ENCODE measurements at regions not wholly inside any gene's neighbourhood (a gene's known extent, or its start where the extent isn't known, plus 50 kb on each side); places are given as distances from the start of the nearest gene placed in this dataset.

GRCh38 chr6:105750089-105750488, 336.0 kb upstream of the PRDM1 start:
- H3K4me1 ChIP-seq (ENCODE audit: control insufficient read depth in 4 of 4, insufficient read depth in 4 of 4, low read length in 3 of 4) = no peaks in the 10 kb centered on the region
- no peak overlapping the region for H3K4me3 ChIP-seq (ENCODE audit: low read depth in 1 of 3, low read length in 3 of 3)
- H3K27me3 ChIP-seq (ENCODE audit: control insufficient read depth in 4 of 4, insufficient read depth in 4 of 4, low read length in 3 of 4) = no peaks in the 10 kb centered on the region
- H3K9ac ChIP-seq (ENCODE audit: low read depth in 1 of 2, low read length in 2 of 2) = no peak overlapping the region
- H3K9me3 ChIP-seq (ENCODE audit: control insufficient read depth in 4 of 4, low read length in 3 of 4) = no peaks in the 10 kb centered on the region
- no peak for DNase-seq (ENCODE audit: low spot score)
- H3K27ac ChIP-seq (ENCODE audit: low read depth in 1 of 2, low read length in 2 of 2) = no peak overlapping the region
- whole genome bisulfite sequencing = 88% methylated on average over 3 of the region's 3 CpGs
- H3K36me3 ChIP-seq (ENCODE audit: control insufficient read depth in 4 of 4, insufficient read depth in 3 of 4, low read depth in 1 of 4, low read length in 3 of 4) = no peaks in the 10 kb centered on the region
- TF ChIP-seq SP1 (IDR thresholded peaks at IDR 0.05) (no peak), HNF4G (IDR thresholded peaks at IDR 0.05) (no peak), FOXA2 (IDR thresholded peaks at IDR 0.05) (no peak), YY1 (IDR thresholded peaks at IDR 0.05) (no peak), RXRA (IDR thresholded peaks at IDR 0.05) (no peak), ATF3 (IDR thresholded peaks at IDR 0.05) (no peak)

GRCh38 chr6:105748737-105749161, 337.4 kb upstream of the PRDM1 start:
- Histone ChIP-seq H3K27ac (ENCODE audit: low read depth in 1 of 2, low read length in 2 of 2) (no peak overlapping the region), H3K9me3 (ENCODE audit: control insufficient read depth in 4 of 4, low read length in 3 of 4) (no peaks in the 10 kb centered on the region), H3K36me3 (ENCODE audit: control insufficient read depth in 4 of 4, insufficient read depth in 3 of 4, low read depth in 1 of 4, low read length in 3 of 4) (no peaks in the 10 kb centered on the region), H3K4me1 (ENCODE audit: control insufficient read depth in 4 of 4, insufficient read depth in 4 of 4, low read length in 3 of 4) (no peaks in the 10 kb centered on the region), H3K4me3 (ENCODE audit: low read depth in 1 of 3, low read length in 3 of 3) (no peak overlapping the region), H3K27me3 (ENCODE audit: control insufficient read depth in 4 of 4, insufficient read depth in 4 of 4, low read length in 3 of 4) (no peaks in the 10 kb centered on the region), H3K9ac (ENCODE audit: low read depth in 1 of 2, low read length in 2 of 2) (no peak overlapping the region)
- 69% methylated on average over 6 of the region's 6 CpGs for WGBS
- TF ChIP-seq, protein P1, sequence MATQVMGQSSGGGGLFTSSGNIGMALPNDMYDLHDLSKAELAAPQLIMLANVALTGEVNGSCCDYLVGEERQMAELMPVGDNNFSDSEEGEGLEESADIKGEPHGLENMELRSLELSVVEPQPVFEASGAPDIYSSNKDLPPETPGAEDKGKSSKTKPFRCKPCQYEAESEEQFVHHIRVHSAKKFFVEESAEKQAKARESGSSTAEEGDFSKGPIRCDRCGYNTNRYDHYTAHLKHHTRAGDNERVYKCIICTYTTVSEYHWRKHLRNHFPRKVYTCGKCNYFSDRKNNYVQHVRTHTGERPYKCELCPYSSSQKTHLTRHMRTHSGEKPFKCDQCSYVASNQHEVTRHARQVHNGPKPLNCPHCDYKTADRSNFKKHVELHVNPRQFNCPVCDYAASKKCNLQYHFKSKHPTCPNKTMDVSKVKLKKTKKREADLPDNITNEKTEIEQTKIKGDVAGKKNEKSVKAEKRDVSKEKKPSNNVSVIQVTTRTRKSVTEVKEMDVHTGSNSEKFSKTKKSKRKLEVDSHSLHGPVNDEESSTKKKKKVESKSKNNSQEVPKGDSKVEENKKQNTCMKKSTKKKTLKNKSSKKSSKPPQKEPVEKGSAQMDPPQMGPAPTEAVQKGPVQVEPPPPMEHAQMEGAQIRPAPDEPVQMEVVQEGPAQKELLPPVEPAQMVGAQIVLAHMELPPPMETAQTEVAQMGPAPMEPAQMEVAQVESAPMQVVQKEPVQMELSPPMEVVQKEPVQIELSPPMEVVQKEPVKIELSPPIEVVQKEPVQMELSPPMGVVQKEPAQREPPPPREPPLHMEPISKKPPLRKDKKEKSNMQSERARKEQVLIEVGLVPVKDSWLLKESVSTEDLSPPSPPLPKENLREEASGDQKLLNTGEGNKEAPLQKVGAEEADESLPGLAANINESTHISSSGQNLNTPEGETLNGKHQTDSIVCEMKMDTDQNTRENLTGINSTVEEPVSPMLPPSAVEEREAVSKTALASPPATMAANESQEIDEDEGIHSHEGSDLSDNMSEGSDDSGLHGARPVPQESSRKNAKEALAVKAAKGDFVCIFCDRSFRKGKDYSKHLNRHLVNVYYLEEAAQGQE (IDR thresholded peaks at IDR 0.05) = no peak
- DNase-seq (ENCODE audit: low spot score) = no peak

DNA sequence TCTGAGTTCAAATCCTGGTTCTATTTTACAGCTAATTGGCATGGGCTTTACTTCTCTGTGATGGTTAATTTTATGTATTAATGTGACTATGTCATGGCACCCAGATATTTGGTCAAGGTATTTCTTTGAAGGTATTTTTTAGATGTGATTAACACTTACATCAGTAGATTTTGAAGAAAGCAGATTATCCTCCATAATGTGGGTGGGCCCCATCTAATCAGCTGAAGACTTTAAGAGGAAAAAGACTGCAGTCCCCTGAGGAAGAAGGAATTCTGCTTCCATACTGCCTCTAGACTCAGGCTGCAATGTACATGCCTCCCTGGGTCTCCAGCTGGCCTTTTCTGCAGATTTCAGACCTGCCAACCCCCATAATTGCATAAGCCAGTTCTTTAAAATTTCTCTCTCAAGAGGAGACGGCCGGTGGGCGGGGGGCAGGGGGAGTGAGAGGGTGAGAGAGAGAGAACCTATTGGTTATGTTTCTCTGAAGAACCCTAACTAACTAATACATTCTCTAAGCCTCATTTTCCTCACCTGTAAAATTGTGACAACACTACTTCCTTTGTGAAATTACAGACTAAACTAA, 338.2 kb upstream of the PRDM1 start:
- TF ChIP-seq CTCF (IDR thresholded peaks at IDR 0.05; ENCODE audit: low read depth, low read length, missing input control) = no peak
- TF ChIP-seq FOXA2 (IDR thresholded peaks at IDR 0.05) = no peak
- TF ChIP-seq NR2F2 (IDR thresholded peaks at IDR 0.05) = no peak
- no peak for TF ChIP-seq RXRA (IDR thresholded peaks at IDR 0.05)
- no peak for TF ChIP-seq RAD21 (IDR thresholded peaks at IDR 0.05)
- TF ChIP-seq FOXA1 (IDR thresholded peaks at IDR 0.05) = no peak
- no peak for TF ChIP-seq TAF1 (conservative IDR thresholded peaks at IDR 0.05)
- no peak for TF ChIP-seq GABPA (IDR thresholded peaks at IDR 0.05 in 1 of 2, conservative IDR thresholded peaks at IDR 0.05 in 1 of 2)
- TF ChIP-seq JUND (IDR thresholded peaks at IDR 0.05) = no peak
- TF ChIP-seq HNF4G (IDR thresholded peaks at IDR 0.05) = no peak
- TF ChIP-seq ATF3 (IDR thresholded peaks at IDR 0.05) = no peak
- TF ChIP-seq HNF4A (conservative IDR thresholded peaks at IDR 0.05) = no peak
- TF ChIP-seq EGR1 (IDR thresholded peaks at IDR 0.05; ENCODE audit: low read depth in 2 of 2) = no peak
- no peak for DNase-seq (ENCODE audit: low spot score)
- H3K9me3 ChIP-seq (ENCODE audit: control insufficient read depth in 4 of 4, low read length in 3 of 4) = no peaks in the 10 kb centered on the region

More for the DNA sequence above, 338.2 kb upstream of the PRDM1 start:
- no peak overlapping the region for H3K9ac ChIP-seq (ENCODE audit: low read depth in 1 of 2, low read length in 2 of 2)
- H3K36me3 ChIP-seq (ENCODE audit: control insufficient read depth in 4 of 4, insufficient read depth in 3 of 4, low read depth in 1 of 4, low read length in 3 of 4) = no peaks in the 10 kb centered on the region
- 83% methylated on average over 3 of the region's 3 CpGs for WGBS
- no peak overlapping the region for H3K27ac ChIP-seq (ENCODE audit: low read depth in 1 of 2, low read length in 2 of 2)
- no peaks in the 10 kb centered on the region for H3K27me3 ChIP-seq (ENCODE audit: control insufficient read depth in 4 of 4, insufficient read depth in 4 of 4, low read length in 3 of 4)
- H3K4me1 ChIP-seq (ENCODE audit: control insufficient read depth in 4 of 4, insufficient read depth in 4 of 4, low read length in 3 of 4) = no peaks in the 10 kb centered on the region
- H3K4me3 ChIP-seq (ENCODE audit: low read depth in 1 of 3, low read length in 3 of 3) = no peak overlapping the region
